KMS-11 (cell line): ENCODE measurements at regions not wholly inside any gene's neighbourhood (a gene's known extent, or its start where the extent isn't known, plus 50 kb on each side); places are given as distances from the start of the nearest gene placed in this dataset.

Experiments used
- H2AFZ ChIP-seq: fragments of 200-600 bp; sonication (generic); 2 replicates; pipeline ENCODE4 v1.6.1; 2016; ENCODE audit warnings: antibody characterized with exemption, mixed run types, low read depth
- H3K27ac ChIP-seq: fragments of 200-600 bp; sonication (generic); 2 replicates; pipeline ENCODE4 v1.6.1; 2016; ENCODE audit warnings: mild to moderate bottlenecking, mixed run types
- H3K27me3 ChIP-seq: fragments of 200-600 bp; sonication (generic); 2 replicates; pipeline ENCODE4 v1.6.1; 2017; ENCODE audit warnings: mild to moderate bottlenecking, low read depth, mixed run types, moderate library complexity; ENCODE audit not compliant: insufficient read depth
- H3K36me3 ChIP-seq: fragments of 200-600 bp; sonication (generic); 2 replicates; pipeline ENCODE4 v1.6.1; 2017; ENCODE audit warnings: mild to moderate bottlenecking, mixed run types; ENCODE audit not compliant: insufficient read depth
- H3K4me1 ChIP-seq: fragments of 200-600 bp; sonication (generic); 2 replicates; pipeline ENCODE4 v1.6.1; 2016; ENCODE audit warnings: mild to moderate bottlenecking, low read depth, mixed run types; ENCODE audit not compliant: poor library complexity, severe bottlenecking
- H3K4me2 ChIP-seq: fragments of 200-600 bp; sonication (generic); 2 replicates; pipeline ENCODE4 v1.7.0; 2016; ENCODE audit warnings: mild to moderate bottlenecking, mixed run types
- H3K4me3 ChIP-seq: fragments of 200-600 bp; sonication (generic); IDR thresholded peaks from 2 replicates; pipeline ENCODE4 v1.6.1; 2017; ENCODE audit warnings: low read depth, low read length, mixed read lengths; ENCODE audit not compliant: insufficient read depth
- H3K79me2 ChIP-seq: fragments of 200-600 bp; sonication (generic); 2 replicates; pipeline ENCODE4 v1.6.1; 2016; ENCODE audit warnings: low read depth, mixed run types; ENCODE audit not compliant: insufficient read depth
- H3K9ac ChIP-seq: fragments of 200-600 bp; sonication (generic); 2 replicates; pipeline ENCODE4 v1.6.1; 2016; ENCODE audit warnings: mild to moderate bottlenecking, mixed run types
- H4K20me1 ChIP-seq: fragments of 200-600 bp; sonication (generic); 2 replicates; pipeline ENCODE4 v1.6.1; 2016; ENCODE audit warnings: mild to moderate bottlenecking, mixed run types; ENCODE audit not compliant: insufficient read depth
- CTCF ChIP-seq: fragments of 200-600 bp; sonication (generic); conservative IDR thresholded peaks from 2 replicates; pipeline ENCODE4 v1.6.1; 2017; ENCODE audit warnings: low read depth, mild to moderate bottlenecking, antibody characterized with exemption, low read length, moderate library complexity, mixed read lengths

GRCh38 chr6:6859722-6860121 is 248.0 kb upstream of the RREB1 start:
- no peaks in the 10 kb centered on the region for H3K79me2 ChIP-seq
- H3K4me3 ChIP-seq: no peak overlapping the region
- no peak overlapping the region for H2AFZ ChIP-seq
- H3K36me3 ChIP-seq: no peaks in the 10 kb centered on the region
- no peak overlapping the region for H3K4me2 ChIP-seq
- no peaks in the 10 kb centered on the region for H3K4me1 ChIP-seq
- H4K20me1 ChIP-seq: no peaks in the 10 kb centered on the region
- no peaks in the 10 kb centered on the region for H3K27me3 ChIP-seq
- H3K27ac ChIP-seq: no peak overlapping the region
- H3K9ac ChIP-seq: no peak overlapping the region
- TF ChIP-seq CTCF: no peak

- Histone ChIP-seq H3K79me2 (no peaks in the 10 kb centered on the region), H3K36me3 (no peaks in the 10 kb centered on the region), H3K4me3 (no peak overlapping the region), H4K20me1 (no peaks in the 10 kb centered on the region), H2AFZ (no peak overlapping the region), H3K4me1 (no peaks in the 10 kb centered on the region), H3K4me2 (no peak overlapping the region), H3K27me3 (no peaks in the 10 kb centered on the region), H3K9ac (no peak overlapping the region), H3K27ac (no peak overlapping the region)
- TF ChIP-seq CTCF: no peak
Observed at GRCh38 chr6:6860863-6861262, 246.9 kb upstream of the RREB1 start.

GRCh38 chr6:6861351-6861894 is 246.3 kb upstream of the RREB1 start:
- TF ChIP-seq CTCF: no peak
- Histone ChIP-seq H3K4me3 (no peak overlapping the region), H3K9ac (no peak overlapping the region), H4K20me1 (no peaks in the 10 kb centered on the region), H3K36me3 (no peaks in the 10 kb centered on the region), H3K4me1 (peaks cover under 1% of the 10 kb centered on the region), H3K27ac (no peak overlapping the region), H2AFZ (no peak overlapping the region), H3K27me3 (no peaks in the 10 kb centered on the region), H3K4me2 (no peak overlapping the region), H3K79me2 (no peaks in the 10 kb centered on the region)

- Histone ChIP-seq H2AFZ (no peak overlapping the region), H3K4me2 (no peak overlapping the region), H4K20me1 (no peaks in the 10 kb centered on the region)
Observed at GRCh38 chr6:6861995-6862394, 245.8 kb upstream of the RREB1 start.

More at GRCh38 chr6:6861995-6862394, 245.8 kb upstream of the RREB1 start:
- no peaks in the 10 kb centered on the region for H3K36me3 ChIP-seq
- TF ChIP-seq CTCF: no peak
- peaks cover 4% of the 10 kb centered on the region for H3K4me1 ChIP-seq
- H3K4me3 ChIP-seq: no peak overlapping the region
- H3K9ac ChIP-seq: no peak overlapping the region
- no peaks in the 10 kb centered on the region for H3K79me2 ChIP-seq
- H3K27ac ChIP-seq: no peak overlapping the region
- no peaks in the 10 kb centered on the region for H3K27me3 ChIP-seq
